Activated naive CD8-positive, alpha-beta T cell treated with anti-CD3 and anti-CD28 coated beads, Interleukin-2, amount 50 U/mL, for 24 hours (primary cell): ENCODE measurements at regions not wholly inside any gene's neighbourhood (a gene's known extent, or its start where the extent isn't known, plus 50 kb on each side); places are given as distances from the start of the nearest gene placed in this dataset.

Experiments used
- ATAC-seq: fragments of 150-1000 bp; cut with Tn5 transposase; one replicate; pipeline ENCODE4 v1.10.0; 2021
- DNase-seq: peaks from one replicate; pipeline ENCODE4 v3.0.0; 2021
- H3K27ac Mint-ChIP-seq: one replicate; pipeline ENCODE4 v1.8.0; 2021; ENCODE audit warnings: mild to moderate bottlenecking, mixed read lengths
- H3K27me3 Mint-ChIP-seq: one replicate; pipeline ENCODE4 v1.8.0; 2021; ENCODE audit warnings: mixed read lengths
- H3K36me3 Mint-ChIP-seq: one replicate; pipeline ENCODE4 v1.8.0; 2021; ENCODE audit warnings: low read depth, mixed read lengths
- H3K4me1 Mint-ChIP-seq: one replicate; pipeline ENCODE4 v1.8.0; 2021; ENCODE audit warnings: mixed read lengths
- H3K4me3 Mint-ChIP-seq: one replicate; pipeline ENCODE4 v1.8.0; 2021; ENCODE audit warnings: mild to moderate bottlenecking, moderate library complexity, mixed read lengths
- H3K9me3 Mint-ChIP-seq: one replicate; pipeline ENCODE4 v1.8.0; 2021; ENCODE audit warnings: mixed read lengths

DNA sequence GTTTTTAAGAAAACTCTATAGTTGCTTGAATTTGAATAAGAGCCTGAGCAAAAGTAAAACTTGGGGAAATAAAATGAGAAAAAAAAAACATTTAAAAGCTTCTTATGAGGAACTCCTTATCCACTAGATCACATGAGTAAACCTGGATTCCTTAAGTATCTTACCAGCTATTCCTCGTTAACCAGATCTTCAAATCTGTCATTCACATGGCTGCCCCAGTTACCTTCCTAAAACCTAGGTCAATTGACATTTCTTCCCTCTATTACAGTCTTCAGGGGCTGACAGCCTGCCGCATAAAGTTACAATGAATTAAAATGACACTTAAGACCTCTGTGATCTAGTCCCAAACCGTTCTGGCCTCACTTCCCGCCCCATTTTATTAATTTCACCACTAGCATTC, 583.6 kb downstream of the NR2F2 start:
- Mint-ChIP-seq H3K4me1 (no peaks in the 10 kb centered on the region), H3K4me3 (no peak overlapping the region), H3K27me3 (no peaks in the 10 kb centered on the region), H3K36me3 (no peaks in the 10 kb centered on the region), H3K27ac (no peak overlapping the region), H3K9me3 (peaks cover 25% of the 10 kb centered on the region)
- no peak for DNase-seq
- no peak for ATAC-seq

DNA sequence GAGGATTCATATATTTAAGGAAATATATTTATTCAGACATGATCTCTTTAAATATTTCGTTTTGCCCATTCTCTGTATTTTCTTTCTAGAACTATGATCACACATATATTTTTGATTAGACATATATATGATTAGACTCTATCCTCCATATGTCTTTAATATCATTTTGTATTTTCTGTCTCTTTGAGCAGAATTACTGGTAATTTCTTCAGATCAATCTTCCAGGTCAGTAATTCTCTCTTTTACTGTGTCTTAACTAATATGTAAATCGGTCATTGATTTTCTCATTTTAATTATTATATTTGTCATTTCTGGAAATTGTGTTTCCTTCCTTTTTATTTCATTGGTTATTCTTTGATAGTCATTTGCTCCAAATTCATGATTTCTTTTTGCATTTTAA, 586.2 kb downstream of the NR2F2 start:
- no peak overlapping the region for H3K4me3 Mint-ChIP-seq
- DNase-seq = no peak

DNA sequence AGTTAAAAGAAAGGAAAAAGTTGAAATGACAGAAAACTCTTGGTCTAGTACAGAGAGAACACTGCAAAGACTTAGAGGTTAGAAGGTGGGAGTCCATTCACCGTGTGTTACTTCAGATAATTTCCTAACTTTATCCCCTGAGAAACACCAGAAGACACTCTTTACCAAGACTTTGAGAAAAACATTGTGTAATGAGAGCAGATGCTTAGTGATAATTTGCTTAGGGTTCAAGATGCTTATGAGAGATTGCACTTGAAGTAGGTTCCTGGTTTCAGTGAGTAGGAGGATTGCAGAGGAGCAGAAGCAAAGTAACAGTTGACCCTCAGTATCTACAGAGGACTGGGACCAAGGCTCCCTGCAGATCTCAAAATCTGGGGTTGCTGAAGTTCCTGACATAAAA, 594.1 kb downstream of the NR2F2 start:
- no peak for ATAC-seq
- Mint-ChIP-seq H3K9me3 (peaks cover 18% of the 10 kb centered on the region), H3K27ac (no peak overlapping the region)

More for the DNA sequence above, 586.2 kb downstream of the NR2F2 start:
- no peaks in the 10 kb centered on the region for H3K4me1 Mint-ChIP-seq
- no peaks in the 10 kb centered on the region for H3K36me3 Mint-ChIP-seq
- no peaks in the 10 kb centered on the region for H3K27me3 Mint-ChIP-seq
- no peak for ATAC-seq
- peaks cover 32% of the 10 kb centered on the region for H3K9me3 Mint-ChIP-seq
- H3K27ac Mint-ChIP-seq = no peak overlapping the region

DNA sequence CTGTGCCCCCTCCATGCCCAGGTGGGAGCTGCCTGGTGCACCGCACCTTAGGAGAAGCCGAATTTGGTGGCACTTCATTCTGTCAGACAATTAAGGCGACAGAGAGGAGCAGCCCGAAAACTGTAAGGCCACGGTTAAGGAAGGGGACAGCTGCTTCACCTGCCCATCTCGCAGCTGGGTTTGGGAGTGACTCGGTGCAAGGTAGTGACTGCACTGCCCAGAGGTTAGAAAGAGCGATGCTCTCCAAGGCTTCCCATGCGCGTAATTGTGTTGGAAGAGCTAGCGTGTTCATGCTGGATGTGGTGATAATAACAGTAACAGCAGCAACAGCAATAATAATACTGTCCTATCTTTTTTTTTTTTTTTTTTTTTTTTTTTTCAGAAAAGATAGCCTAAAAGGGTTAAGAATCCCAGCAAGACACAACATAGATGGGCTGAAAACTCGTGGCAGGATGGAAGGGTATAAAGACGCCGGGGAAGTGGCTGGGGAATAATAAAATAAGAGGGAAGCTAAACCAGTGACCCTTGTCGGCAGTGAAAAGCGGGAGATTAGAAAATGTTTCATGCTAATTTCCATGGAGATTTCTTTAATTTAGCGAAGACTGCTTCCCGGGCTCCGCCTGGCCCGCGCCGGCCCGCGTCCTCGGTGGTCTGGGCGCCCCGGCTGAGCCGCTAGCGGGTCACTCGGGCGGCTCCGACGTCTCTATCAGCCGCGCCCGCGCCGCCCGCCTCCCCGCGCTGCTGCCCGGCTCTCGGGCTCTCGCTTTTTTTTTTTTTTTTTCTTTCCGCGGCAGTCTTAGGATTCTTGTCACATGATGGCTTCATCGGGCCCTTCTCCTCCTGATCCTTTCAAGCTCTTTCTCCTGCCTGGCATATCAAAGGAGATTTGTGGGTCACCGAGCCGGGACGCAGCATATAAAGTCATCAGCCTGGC, 617.1 kb downstream of the NR2F2 start:
- Mint-ChIP-seq H3K4me1 (no peaks in the 10 kb centered on the region), H3K4me3 (no peak overlapping the region), H3K27me3 (peaks cover 23% of the 10 kb centered on the region), H3K36me3 (no peaks in the 10 kb centered on the region), H3K9me3 (no peaks in the 10 kb centered on the region), H3K27ac (no peak overlapping the region)
- DNase-seq (no peak), ATAC-seq (no peak)

More for the DNA sequence above, 594.1 kb downstream of the NR2F2 start:
- DNase-seq = no peak
- Mint-ChIP-seq H3K36me3 (no peaks in the 10 kb centered on the region), H3K4me1 (no peaks in the 10 kb centered on the region), H3K4me3 (no peak overlapping the region), H3K27me3 (no peaks in the 10 kb centered on the region)

DNA sequence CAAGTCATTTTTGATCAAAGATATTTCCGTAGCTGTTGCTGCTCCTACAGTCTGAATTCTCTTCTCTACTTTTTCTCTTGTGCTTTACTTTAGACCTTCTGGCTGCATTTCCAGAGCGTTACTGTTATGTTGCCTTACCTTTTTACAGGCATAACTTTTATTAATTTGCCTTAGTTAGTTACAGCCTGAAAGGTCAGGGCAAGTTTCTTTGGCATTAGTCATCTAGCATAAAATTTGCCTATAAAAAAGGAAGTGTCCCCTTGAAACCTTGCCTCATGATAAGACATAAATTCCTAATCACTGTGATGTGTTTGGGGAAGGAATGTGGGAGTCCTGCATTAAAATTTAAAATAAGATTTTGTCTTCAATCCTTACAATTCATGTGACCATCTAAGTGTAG, 618.5 kb downstream of the NR2F2 start:
- Mint-ChIP-seq H3K36me3 (no peaks in the 10 kb centered on the region), H3K4me1 (no peaks in the 10 kb centered on the region), H3K27ac (no peak overlapping the region), H3K9me3 (peaks cover 4% of the 10 kb centered on the region), H3K4me3 (no peak overlapping the region), H3K27me3 (peaks cover 23% of the 10 kb centered on the region)
- ATAC-seq (no peak), DNase-seq (no peak)

DNA sequence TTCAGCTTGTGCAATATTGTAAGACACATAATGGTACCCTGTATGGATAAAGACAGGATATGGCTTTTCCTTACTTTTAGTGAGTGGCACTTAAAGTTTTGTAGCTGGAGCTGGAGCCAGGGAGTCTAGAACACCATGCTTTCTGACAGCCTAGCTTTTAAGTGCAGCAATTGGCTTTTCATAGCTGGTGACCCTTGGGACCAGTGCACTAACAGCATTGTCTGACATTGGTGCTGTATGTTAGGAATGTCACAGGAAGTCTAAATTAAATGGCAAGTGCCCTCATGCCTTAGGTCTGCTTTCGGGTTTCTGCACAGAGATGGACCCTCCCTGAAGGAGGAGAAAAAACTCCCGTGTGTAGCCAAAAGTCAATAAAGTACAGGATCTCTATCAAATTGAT, 628.2 kb downstream of the NR2F2 start:
- Mint-ChIP-seq H3K36me3 (no peaks in the 10 kb centered on the region), H3K9me3 (peaks cover 12% of the 10 kb centered on the region), H3K27ac (no peak overlapping the region), H3K4me3 (no peak overlapping the region), H3K4me1 (no peaks in the 10 kb centered on the region), H3K27me3 (peaks cover 1% of the 10 kb centered on the region)
- ATAC-seq (no peak), DNase-seq (no peak)

DNA sequence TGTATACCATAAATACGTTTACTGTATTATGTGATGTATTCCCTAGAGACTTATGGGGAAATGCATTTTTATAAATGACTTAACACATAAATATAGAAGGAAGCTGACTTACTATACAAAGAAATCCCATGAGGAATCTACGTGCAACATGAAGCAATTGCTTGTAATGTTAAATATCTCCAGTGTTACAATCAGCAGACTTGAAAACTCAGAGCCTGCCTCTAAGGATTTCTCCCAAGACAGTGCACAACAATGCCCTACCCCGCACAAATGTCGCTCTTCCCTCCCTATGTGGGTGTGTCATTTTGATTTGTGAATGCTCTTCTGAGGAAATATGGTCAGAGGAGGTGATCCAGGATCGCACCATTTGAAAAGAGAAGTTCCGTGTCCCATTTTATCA, 629.0 kb downstream of the NR2F2 start:
- no peaks in the 10 kb centered on the region for H3K4me1 Mint-ChIP-seq
- H3K9me3 Mint-ChIP-seq = peaks cover 10% of the 10 kb centered on the region
- peaks cover 1% of the 10 kb centered on the region for H3K27me3 Mint-ChIP-seq
- ATAC-seq (no peak), DNase-seq (no peak)
- no peaks in the 10 kb centered on the region for H3K36me3 Mint-ChIP-seq
- no peak overlapping the region for H3K4me3 Mint-ChIP-seq
- H3K27ac Mint-ChIP-seq = no peak overlapping the region

DNA sequence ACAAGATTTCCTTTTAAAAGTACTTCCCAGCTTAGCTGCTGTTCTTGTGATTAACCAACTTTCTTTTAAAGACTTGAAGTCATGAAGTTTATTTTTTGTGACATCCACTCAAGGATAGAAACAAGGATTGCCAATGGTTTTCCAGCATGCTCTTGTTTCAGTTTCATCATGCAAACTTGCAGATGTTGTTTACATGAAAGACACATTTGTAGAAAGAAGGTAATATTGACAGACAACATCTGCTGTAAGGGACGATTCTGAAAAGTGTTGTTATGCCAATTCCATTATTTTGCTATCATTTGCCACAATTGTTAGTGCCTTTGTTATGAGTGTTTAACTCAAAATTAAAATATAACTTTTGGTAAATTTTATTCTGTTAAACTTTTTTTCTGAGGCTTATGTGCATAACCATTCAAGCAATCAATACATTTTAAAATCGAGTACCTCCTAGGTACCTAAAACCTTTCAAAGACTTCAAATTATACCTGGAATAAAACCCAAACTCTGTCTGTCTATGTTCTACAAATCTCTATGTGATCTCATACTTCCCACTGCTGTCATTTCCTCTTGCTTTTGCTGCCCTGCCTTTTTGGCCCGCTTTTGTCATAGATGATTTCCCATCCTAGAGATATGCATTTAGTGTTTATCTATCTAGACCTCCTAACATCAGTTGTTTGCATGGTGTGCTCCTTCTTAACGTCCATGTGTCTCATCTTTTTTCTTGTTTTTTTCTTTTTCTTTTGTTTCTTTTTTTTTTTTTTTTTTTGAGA, 630.4 kb downstream of the NR2F2 start:
- Mint-ChIP-seq H3K27me3 (peaks cover 1% of the 10 kb centered on the region), H3K36me3 (no peaks in the 10 kb centered on the region), H3K4me3 (no peak overlapping the region), H3K4me1 (no peaks in the 10 kb centered on the region), H3K9me3 (peaks cover 13% of the 10 kb centered on the region), H3K27ac (no peak overlapping the region)
- ATAC-seq = no peak
- no peak for DNase-seq

DNA sequence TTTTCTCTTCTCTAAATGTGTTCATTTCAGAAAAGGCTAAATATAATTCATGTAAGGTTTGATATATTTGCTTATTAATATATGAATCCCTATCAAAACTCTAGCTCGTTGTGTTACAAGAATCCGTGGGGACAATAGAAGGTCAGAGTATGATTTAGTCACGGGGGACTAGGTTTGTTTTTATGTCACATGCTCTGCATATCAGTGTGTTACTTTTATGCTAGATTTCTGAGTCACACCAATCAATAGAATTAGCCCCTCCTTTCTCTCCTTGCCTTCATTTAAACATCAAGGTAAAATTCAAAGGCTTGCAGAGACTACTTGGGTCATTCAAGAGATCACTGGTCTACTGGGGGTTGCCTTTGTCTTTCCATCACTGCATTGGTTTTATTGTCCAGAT, 636.1 kb downstream of the NR2F2 start:
- no peak for DNase-seq
- H3K4me3 Mint-ChIP-seq = no peak overlapping the region
- no peaks in the 10 kb centered on the region for H3K36me3 Mint-ChIP-seq
- peaks cover 1% of the 10 kb centered on the region for H3K27me3 Mint-ChIP-seq
- H3K27ac Mint-ChIP-seq = no peak overlapping the region
- no peak for ATAC-seq
- H3K9me3 Mint-ChIP-seq = peaks cover 20% of the 10 kb centered on the region
- H3K4me1 Mint-ChIP-seq = no peaks in the 10 kb centered on the region

DNA sequence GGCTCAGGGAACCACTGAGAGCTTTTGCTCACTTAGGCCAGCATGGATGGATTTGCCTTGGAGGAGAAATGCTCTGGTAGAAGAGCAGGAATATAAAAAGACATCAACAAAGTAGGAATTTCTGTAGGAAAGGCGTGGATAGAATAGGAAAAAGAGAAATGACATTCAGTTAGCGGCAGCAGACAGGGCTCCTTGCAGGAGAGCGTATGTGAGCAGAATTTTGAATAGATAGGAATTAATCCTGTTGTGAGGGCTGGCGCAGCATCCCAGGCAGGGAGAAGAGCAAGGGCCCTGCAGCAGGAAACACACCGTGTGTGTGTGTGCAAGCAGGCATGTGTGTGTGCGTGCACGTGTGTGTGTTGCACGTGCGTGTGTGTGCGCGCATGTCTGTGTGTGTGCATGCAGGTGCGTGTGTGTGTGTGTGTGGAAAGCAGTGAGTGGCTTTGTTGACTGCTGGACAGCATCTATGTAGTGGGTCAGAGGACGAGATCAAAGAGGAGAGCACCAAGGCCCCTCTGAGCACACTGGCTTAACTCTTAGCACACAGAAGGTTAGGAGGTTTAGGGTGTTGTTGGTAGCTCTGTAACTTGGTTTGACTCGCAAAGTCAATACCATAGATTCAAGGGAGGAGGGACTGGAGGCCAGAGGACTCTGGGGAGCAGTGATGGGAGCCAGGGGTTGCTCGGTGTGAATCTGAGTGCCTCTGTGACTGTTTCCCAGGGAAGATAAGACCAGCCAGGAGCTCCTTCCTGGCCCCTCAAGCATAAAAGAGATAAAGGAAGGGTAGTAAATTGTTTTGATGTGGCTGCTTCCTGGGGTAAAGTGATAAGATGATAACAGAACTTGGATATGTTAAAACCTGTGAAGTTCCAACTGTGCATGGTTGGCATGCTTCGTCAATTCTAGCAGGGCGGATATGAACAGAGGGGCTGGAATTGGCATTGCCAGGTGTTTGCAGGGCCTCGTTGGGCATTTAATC, 639.5 kb downstream of the NR2F2 start:
- no peak for ATAC-seq
- Mint-ChIP-seq H3K9me3 (peaks cover 25% of the 10 kb centered on the region), H3K27ac (no peak overlapping the region), H3K36me3 (no peaks in the 10 kb centered on the region), H3K27me3 (no peaks in the 10 kb centered on the region), H3K4me1 (no peaks in the 10 kb centered on the region), H3K4me3 (no peak overlapping the region)
- no peak for DNase-seq

DNA sequence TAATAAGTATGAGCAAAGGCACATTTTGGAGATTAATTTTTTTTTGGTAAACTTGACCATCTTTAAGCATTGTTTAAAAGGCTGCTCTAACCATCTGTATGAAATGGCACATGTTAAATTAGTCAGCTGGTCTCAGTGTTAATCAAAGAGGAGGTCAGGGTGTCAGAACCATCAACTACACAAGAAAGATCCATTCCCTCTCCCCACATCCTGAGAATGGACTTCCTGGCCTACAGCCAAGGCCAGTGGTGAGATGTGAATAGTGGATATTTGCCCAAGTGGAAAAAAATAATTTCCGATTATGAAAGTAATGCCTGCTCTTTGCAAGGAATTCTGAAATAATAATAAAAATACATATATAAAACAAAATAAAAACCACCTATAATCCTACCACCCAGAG, 641.7 kb downstream of the NR2F2 start:
- ATAC-seq = no peak
- Mint-ChIP-seq H3K36me3 (no peaks in the 10 kb centered on the region), H3K4me1 (no peaks in the 10 kb centered on the region), H3K4me3 (no peak overlapping the region), H3K27ac (no peak overlapping the region), H3K27me3 (no peaks in the 10 kb centered on the region), H3K9me3 (peaks cover 15% of the 10 kb centered on the region)
- no peak for DNase-seq

DNA sequence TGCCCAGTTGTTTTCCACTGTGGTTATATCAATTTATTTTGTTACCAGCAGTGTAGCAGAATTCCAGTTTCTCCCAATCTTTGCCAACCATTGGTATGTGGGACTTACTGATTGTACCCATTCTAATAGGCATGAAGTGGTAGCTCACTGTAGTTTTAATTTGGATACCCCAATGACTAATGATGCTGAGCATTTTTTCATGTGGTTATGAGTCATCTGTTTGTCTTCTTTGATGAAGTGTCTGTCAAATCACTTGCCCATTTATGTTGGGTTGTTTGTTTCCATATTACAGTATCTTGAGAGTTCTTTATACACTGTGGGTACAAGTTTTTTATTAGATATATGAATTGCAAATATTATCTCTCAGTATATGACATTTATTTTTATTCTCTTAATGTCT, 644.3 kb downstream of the NR2F2 start:
- Mint-ChIP-seq H3K9me3 (peaks cover 6% of the 10 kb centered on the region), H3K36me3 (no peaks in the 10 kb centered on the region), H3K4me3 (no peak overlapping the region), H3K27me3 (no peaks in the 10 kb centered on the region), H3K27ac (no peak overlapping the region), H3K4me1 (no peaks in the 10 kb centered on the region)
- DNase-seq (no peak), ATAC-seq (no peak)

DNA sequence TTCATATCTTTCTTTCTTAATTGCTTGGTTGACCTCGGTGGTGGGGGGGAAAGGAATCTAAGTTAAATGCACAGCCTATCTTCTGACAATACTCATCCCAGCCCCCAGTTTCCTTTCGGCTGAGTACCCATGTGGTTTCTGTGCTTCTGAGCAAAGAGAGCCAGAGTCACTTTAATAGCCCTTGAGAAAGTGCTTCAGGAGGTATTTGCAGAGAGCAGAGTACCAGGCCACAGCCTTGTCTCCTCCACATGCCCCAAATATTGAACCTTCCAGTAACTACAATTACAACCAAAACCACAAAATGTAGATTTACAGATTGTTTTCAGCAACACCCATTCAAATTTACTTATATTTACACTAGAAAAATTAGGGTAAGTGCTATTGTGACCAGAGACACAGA, 647.4 kb downstream of the NR2F2 start:
- no peaks in the 10 kb centered on the region for H3K4me1 Mint-ChIP-seq
- DNase-seq (no peak), ATAC-seq (no peak)
- H3K27me3 Mint-ChIP-seq = no peaks in the 10 kb centered on the region
- no peaks in the 10 kb centered on the region for H3K36me3 Mint-ChIP-seq
- no peak overlapping the region for H3K4me3 Mint-ChIP-seq
- H3K27ac Mint-ChIP-seq = no peak overlapping the region
- H3K9me3 Mint-ChIP-seq = peaks cover 4% of the 10 kb centered on the region

DNA sequence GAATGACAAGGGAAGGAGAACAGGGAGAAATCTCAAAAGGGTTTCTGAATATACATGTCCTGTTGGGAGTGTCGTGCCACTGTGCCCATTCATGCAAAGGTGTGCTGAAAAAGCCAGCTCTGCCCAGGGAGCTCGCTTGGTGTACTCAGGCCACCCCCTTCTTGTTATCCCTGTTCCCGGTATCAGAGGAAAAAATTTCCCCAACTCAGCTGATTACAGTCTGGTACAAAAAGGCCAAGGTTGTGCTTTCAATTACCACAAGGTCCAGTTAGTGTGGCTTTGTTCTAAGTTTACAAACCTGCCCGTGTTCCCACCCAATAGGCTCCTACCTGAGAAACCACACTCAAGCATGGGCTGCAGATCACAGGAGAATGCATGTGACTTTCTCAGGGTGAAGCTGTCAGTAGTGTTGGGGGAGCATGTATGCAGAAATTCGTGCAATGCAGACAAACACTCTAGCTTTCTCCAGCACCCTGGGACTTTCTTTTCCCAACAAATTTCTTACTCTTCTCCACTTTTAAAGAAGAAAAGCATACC, 648.5 kb downstream of the NR2F2 start:
- Mint-ChIP-seq H3K36me3 (no peaks in the 10 kb centered on the region), H3K4me1 (no peaks in the 10 kb centered on the region), H3K4me3 (no peak overlapping the region), H3K27ac (no peak overlapping the region), H3K27me3 (no peaks in the 10 kb centered on the region), H3K9me3 (peaks cover 4% of the 10 kb centered on the region)
- no peak for DNase-seq
- ATAC-seq = no peak
